ENCODE measurements at regions not wholly inside any gene's neighbourhood (a gene's known extent, or its start where the extent isn't known, plus 50 kb on each side); places are given as distances from the start of the nearest gene placed in this dataset.

DNA sequence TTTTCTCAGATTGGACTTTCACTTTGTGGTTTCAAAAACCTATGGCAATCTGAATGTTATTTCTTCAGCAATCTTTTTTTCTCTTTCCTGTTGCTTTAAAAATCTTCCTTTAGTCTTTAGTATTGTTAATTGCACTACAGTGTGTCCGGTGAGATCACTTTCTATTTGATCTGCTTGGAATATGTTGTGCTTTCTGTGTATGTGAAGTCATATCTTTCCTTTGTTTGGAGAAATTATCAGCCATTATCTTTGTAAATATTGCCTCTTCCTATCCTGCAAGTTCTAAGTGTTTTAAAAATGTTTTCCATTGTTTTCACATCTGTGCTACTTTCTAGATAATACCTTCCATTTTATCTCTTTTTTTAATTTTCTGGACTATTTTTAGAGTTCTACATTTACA lies 171.4 kb upstream of the PRSS16 start:
- no peaks in the 10 kb centered on the region for H3K9me3 Mint-ChIP-seq

DNA sequence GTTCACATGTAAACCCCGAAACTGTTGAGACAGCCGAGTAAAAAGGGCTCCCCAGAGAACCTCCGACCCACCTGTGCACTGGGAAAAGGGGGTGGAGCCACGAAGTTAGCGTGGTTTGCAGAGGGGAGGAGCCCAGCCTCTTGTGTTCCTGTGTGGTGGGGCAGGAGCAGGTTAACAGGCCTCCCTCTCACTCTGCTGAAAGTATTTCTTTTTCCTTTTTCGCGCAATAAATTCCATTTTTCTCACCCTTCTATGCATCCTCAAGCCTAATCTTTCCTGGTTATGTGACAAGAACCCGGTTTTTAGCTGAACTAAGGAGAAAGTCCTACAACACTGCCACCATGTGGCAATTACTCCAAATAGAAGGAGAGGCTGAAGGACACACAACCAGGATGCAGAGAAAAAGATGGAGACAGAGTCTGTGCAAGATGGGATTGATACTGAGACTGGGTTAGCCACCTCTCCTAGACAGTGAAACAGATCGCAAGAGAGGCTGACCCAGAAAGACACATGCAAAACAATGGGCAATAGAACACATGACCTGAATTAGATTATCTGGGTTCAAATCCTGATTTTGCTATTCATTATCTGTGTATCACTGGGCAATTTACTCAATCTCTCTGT lies 168.7 kb upstream of the PRSS16 start:
- ChIA-PET CTCF (interaction anchor here (0.7 to 2.0 kb wide), 12 partner anchors 9 to 484 kb away, joined by 3 to 6 read pairs (median 5); no protein-coding TSS in a partner anchor), POLR2A (no interaction called here)
- ATAC-seq (peak; percentile 100), DNase-seq (ENCODE audit: low spot score) (peak; percentile 77)
- Mint-ChIP-seq H3K36me3 (no peaks in the 10 kb centered on the region), H3K4me3 (peak overlapping the region; percentile 87), H3K9me3 (no peaks in the 10 kb centered on the region), H3K27me3 (ENCODE audit: low read depth) (peaks cover 15% of the 10 kb centered on the region), H3K4me1 (0 out of 2 replicates have a peak, but pooled peaks cover 3% of the 10 kb centered on the region), H3K27ac (no peak overlapping the region; the same call in 1 of the 2 replicates)
- TF ChIP-seq ZBTB21 (CRISPR knock-in tag; IDR thresholded peaks at IDR 0.05; ENCODE audit: borderline replicate concordance) (no peak), SP1 (CRISPR knock-in tag; conservative IDR thresholded peaks at IDR 0.05) (no peak), ZNF232 (CRISPR knock-in tag; IDR thresholded peaks at IDR 0.05) (0 out of 2 replicates have a peak, but pooled peaks have one; percentile 42), TEAD1 (CRISPR knock-in tag; IDR thresholded peaks at IDR 0.05) (no peak), RELA (CRISPR knock-in tag; IDR thresholded peaks at IDR 0.05; ENCODE audit: borderline replicate concordance) (no peak), NFYB (CRISPR knock-in tag; conservative IDR thresholded peaks at IDR 0.05; ENCODE audit: low read depth) (no peak)
- TF ChIP-seq, protein P1, sequence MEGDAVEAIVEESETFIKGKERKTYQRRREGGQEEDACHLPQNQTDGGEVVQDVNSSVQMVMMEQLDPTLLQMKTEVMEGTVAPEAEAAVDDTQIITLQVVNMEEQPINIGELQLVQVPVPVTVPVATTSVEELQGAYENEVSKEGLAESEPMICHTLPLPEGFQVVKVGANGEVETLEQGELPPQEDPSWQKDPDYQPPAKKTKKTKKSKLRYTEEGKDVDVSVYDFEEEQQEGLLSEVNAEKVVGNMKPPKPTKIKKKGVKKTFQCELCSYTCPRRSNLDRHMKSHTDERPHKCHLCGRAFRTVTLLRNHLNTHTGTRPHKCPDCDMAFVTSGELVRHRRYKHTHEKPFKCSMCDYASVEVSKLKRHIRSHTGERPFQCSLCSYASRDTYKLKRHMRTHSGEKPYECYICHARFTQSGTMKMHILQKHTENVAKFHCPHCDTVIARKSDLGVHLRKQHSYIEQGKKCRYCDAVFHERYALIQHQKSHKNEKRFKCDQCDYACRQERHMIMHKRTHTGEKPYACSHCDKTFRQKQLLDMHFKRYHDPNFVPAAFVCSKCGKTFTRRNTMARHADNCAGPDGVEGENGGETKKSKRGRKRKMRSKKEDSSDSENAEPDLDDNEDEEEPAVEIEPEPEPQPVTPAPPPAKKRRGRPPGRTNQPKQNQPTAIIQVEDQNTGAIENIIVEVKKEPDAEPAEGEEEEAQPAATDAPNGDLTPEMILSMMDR (IDR thresholded peaks at IDR 0.05), result peak; percentile 63
- TF ChIP-seq, protein P2, sequence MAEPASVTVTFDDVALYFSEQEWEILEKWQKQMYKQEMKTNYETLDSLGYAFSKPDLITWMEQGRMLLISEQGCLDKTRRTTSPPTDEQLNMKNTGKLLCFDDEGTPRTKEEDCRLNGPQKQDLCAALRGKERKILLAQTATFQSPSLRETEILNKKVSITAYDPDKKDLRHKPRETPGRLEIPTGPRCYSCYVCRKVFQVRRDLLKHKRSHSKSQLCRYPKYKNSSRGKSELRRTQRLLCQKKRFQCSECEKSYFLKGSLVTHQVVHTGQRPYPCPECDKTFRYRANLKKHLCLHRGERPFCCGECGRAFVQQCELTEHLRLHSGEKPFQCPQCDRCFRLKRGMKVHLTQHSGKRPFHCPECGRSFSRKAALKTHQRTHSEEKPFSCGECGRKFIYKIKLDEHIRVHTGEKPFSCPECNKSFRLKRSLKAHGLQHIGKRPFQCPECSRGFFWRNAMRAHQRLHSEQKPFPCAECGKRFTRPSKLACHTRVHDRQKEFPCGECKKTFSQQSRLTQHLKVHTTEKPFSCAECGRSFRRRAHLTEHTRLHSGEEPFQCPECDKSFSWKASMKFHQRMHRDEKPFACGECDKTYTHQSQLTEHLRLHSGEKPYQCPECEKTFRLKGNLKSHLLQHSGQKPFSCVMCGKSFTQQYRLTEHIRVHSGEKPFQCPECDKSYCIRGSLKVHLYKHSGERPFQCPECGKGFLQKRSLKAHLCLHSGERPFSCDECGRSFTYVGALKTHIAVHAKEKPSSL (CRISPR knock-in tag; conservative IDR thresholded peaks at IDR 0.05), result no peak
- TF ChIP-seq, protein P3, sequence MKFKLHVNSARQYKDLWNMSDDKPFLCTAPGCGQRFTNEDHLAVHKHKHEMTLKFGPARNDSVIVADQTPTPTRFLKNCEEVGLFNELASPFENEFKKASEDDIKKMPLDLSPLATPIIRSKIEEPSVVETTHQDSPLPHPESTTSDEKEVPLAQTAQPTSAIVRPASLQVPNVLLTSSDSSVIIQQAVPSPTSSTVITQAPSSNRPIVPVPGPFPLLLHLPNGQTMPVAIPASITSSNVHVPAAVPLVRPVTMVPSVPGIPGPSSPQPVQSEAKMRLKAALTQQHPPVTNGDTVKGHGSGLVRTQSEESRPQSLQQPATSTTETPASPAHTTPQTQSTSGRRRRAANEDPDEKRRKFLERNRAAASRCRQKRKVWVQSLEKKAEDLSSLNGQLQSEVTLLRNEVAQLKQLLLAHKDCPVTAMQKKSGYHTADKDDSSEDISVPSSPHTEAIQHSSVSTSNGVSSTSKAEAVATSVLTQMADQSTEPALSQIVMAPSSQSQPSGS (CRISPR knock-in tag; IDR thresholded peaks at IDR 0.05; ENCODE audit: borderline replicate concordance, low read depth), result no peak
- TF ChIP-seq, protein P4, sequence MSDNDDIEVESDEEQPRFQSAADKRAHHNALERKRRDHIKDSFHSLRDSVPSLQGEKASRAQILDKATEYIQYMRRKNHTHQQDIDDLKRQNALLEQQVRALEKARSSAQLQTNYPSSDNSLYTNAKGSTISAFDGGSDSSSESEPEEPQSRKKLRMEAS (CRISPR knock-in tag; IDR thresholded peaks at IDR 0.05), result 0 out of 2 replicates have a peak, but pooled peaks have one; percentile 26
- TF ChIP-seq, protein P5, sequence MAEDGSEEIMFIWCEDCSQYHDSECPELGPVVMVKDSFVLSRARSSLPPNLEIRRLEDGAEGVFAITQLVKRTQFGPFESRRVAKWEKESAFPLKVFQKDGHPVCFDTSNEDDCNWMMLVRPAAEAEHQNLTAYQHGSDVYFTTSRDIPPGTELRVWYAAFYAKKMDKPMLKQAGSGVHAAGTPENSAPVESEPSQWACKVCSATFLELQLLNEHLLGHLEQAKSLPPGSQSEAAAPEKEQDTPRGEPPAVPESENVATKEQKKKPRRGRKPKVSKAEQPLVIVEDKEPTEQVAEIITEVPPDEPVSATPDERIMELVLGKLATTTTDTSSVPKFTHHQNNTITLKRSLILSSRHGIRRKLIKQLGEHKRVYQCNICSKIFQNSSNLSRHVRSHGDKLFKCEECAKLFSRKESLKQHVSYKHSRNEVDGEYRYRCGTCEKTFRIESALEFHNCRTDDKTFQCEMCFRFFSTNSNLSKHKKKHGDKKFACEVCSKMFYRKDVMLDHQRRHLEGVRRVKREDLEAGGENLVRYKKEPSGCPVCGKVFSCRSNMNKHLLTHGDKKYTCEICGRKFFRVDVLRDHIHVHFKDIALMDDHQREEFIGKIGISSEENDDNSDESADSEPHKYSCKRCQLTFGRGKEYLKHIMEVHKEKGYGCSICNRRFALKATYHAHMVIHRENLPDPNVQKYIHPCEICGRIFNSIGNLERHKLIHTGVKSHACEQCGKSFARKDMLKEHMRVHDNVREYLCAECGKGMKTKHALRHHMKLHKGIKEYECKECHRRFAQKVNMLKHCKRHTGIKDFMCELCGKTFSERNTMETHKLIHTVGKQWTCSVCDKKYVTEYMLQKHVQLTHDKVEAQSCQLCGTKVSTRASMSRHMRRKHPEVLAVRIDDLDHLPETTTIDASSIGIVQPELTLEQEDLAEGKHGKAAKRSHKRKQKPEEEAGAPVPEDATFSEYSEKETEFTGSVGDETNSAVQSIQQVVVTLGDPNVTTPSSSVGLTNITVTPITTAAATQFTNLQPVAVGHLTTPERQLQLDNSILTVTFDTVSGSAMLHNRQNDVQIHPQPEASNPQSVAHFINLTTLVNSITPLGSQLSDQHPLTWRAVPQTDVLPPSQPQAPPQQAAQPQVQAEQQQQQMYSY (CRISPR knock-in tag; IDR thresholded peaks at IDR 0.05), result 0 out of 2 replicates have a peak, but pooled peaks have one; percentile 43
- TF ChIP-seq, protein P6, sequence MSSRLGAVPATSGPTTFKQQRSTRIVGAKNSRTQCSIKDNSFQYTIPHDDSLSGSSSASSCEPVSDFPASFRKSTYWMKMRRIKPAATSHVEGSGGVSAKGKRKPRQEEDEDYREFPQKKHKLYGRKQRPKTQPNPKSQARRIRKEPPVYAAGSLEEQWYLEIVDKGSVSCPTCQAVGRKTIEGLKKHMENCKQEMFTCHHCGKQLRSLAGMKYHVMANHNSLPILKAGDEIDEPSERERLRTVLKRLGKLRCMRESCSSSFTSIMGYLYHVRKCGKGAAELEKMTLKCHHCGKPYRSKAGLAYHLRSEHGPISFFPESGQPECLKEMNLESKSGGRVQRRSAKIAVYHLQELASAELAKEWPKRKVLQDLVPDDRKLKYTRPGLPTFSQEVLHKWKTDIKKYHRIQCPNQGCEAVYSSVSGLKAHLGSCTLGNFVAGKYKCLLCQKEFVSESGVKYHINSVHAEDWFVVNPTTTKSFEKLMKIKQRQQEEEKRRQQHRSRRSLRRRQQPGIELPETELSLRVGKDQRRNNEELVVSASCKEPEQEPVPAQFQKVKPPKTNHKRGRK (CRISPR knock-in tag; IDR thresholded peaks at IDR 0.05; ENCODE audit: borderline replicate concordance), result no peak

More for the DNA sequence above, 171.4 kb upstream of the PRSS16 start:
- 0 out of 2 replicates have a peak, but pooled peaks cover 3% of the 10 kb centered on the region for H3K4me1 Mint-ChIP-seq
- H3K27ac Mint-ChIP-seq, result no peak overlapping the region
- ChIA-PET POLR2A (no interaction called here), CTCF (no interaction called here)
- no peak for DNase-seq (ENCODE audit: low spot score)
- TF ChIP-seq, protein P7, sequence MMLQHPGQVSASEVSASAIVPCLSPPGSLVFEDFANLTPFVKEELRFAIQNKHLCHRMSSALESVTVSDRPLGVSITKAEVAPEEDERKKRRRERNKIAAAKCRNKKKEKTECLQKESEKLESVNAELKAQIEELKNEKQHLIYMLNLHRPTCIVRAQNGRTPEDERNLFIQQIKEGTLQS (CRISPR knock-in tag; conservative IDR thresholded peaks at IDR 0.05), result no peak
- TF ChIP-seq, protein P8, sequence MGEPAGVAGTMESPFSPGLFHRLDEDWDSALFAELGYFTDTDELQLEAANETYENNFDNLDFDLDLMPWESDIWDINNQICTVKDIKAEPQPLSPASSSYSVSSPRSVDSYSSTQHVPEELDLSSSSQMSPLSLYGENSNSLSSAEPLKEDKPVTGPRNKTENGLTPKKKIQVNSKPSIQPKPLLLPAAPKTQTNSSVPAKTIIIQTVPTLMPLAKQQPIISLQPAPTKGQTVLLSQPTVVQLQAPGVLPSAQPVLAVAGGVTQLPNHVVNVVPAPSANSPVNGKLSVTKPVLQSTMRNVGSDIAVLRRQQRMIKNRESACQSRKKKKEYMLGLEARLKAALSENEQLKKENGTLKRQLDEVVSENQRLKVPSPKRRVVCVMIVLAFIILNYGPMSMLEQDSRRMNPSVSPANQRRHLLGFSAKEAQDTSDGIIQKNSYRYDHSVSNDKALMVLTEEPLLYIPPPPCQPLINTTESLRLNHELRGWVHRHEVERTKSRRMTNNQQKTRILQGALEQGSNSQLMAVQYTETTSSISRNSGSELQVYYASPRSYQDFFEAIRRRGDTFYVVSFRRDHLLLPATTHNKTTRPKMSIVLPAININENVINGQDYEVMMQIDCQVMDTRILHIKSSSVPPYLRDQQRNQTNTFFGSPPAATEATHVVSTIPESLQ (CRISPR knock-in tag; IDR thresholded peaks at IDR 0.05), result no peak
- no peak for TF ChIP-seq ZBTB21 (CRISPR knock-in tag; IDR thresholded peaks at IDR 0.05; ENCODE audit: borderline replicate concordance)
- H3K27me3 Mint-ChIP-seq (ENCODE audit: low read depth), result no peaks in the 10 kb centered on the region; the same call in 1 of the 2 replicates
- H3K4me3 Mint-ChIP-seq, result no peak overlapping the region
- no peak for ATAC-seq
- no peaks in the 10 kb centered on the region for H3K36me3 Mint-ChIP-seq

Measured in WTC11 (cell line).